ENCODE measurements at regions not wholly inside any gene's neighbourhood (a gene's known extent, or its start where the extent isn't known, plus 50 kb on each side); places are given as distances from the start of the nearest gene placed in this dataset.

DNA sequence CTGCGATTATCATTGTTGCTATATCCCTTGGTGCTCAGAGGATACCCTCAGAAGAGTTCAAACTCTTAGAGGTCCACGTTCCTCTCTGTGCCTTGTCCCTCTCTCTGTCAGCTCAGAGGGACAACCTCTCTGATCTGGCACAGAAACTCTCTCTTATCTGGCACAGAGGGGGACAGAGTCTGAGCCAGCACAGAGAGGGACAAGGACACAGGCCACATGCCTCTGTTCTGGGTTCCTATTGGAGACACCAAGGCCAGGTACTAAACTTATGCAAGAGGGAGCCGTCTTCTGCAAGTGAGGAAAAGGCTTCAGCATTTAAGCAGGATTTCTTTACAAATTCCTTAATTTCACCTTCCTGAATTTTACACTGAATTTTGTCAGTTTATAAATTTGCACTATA is 565.2 kb downstream of the TOX3 start:
- TF ChIP-seq, protein P1, sequence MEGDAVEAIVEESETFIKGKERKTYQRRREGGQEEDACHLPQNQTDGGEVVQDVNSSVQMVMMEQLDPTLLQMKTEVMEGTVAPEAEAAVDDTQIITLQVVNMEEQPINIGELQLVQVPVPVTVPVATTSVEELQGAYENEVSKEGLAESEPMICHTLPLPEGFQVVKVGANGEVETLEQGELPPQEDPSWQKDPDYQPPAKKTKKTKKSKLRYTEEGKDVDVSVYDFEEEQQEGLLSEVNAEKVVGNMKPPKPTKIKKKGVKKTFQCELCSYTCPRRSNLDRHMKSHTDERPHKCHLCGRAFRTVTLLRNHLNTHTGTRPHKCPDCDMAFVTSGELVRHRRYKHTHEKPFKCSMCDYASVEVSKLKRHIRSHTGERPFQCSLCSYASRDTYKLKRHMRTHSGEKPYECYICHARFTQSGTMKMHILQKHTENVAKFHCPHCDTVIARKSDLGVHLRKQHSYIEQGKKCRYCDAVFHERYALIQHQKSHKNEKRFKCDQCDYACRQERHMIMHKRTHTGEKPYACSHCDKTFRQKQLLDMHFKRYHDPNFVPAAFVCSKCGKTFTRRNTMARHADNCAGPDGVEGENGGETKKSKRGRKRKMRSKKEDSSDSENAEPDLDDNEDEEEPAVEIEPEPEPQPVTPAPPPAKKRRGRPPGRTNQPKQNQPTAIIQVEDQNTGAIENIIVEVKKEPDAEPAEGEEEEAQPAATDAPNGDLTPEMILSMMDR (IDR thresholded peaks at IDR 0.05 in 8 of 11, conservative IDR thresholded peaks at IDR 0.05 in 3 of 11): no peak
- TF ChIP-seq POLR2A (IDR thresholded peaks at IDR 0.05): no peak
- TF ChIP-seq POLR2AphosphoS5 (IDR thresholded peaks at IDR 0.05): no peak
